Osteoblast (primary cell): ENCODE measurements at regions not wholly inside any gene's neighbourhood (a gene's known extent, or its start where the extent isn't known, plus 50 kb on each side); places are given as distances from the start of the nearest gene placed in this dataset.

Source experiments
- DNase-seq: peaks from one replicate; pipeline ENCODE4 v3.0.0; 2011; ENCODE audit warnings: low spot score, mixed read lengths; ENCODE audit not compliant: insufficient read length; ENCODE audit errors: missing footprints
- H2AFZ ChIP-seq: 2 replicates; pipeline ENCODE4 v1.6.0; 2011; ENCODE audit warnings: mild to moderate bottlenecking, low read length
- H3K27ac ChIP-seq: 2 replicates; pipeline ENCODE4 v1.5.1; 2011; ENCODE audit warnings: mild to moderate bottlenecking, low read depth, low read length, moderate library complexity
- H3K27me3 ChIP-seq: 2 replicates; pipeline ENCODE4 v1.6.0; 2012; ENCODE audit warnings: mild to moderate bottlenecking, control low read depth, inconsistent platforms, low read length, moderate library complexity; ENCODE audit not compliant: insufficient read depth
- H3K36me3 ChIP-seq: 2 replicates; pipeline ENCODE4 v1.5.1; 2011; ENCODE audit warnings: mild to moderate bottlenecking, low read length, control low read depth, moderate library complexity; ENCODE audit not compliant: insufficient read depth
- H3K4me1 ChIP-seq: 2 replicates; pipeline ENCODE4 v1.5.1; 2011; ENCODE audit warnings: mild to moderate bottlenecking, low read length, control low read depth, moderate library complexity; ENCODE audit not compliant: insufficient read depth
- H3K4me2 ChIP-seq: 2 replicates; pipeline ENCODE4 v1.6.0; 2011; ENCODE audit warnings: mild to moderate bottlenecking, low read length; ENCODE audit not compliant: insufficient read depth
- H3K4me3 ChIP-seq: fragments of 200-600 bp; sonication (generic); 3 replicates; pipeline ENCODE4 v1.5.1; 2012; ENCODE audit warnings: mild to moderate bottlenecking, low read length, inconsistent platforms; ENCODE audit not compliant: insufficient read depth
- H3K79me2 ChIP-seq: 2 replicates; pipeline ENCODE4 v1.6.0; 2012; ENCODE audit warnings: mild to moderate bottlenecking, low read length, control low read depth, inconsistent platforms; ENCODE audit not compliant: insufficient read depth
- H3K9me3 ChIP-seq: 2 replicates; pipeline ENCODE4 v1.5.1; 2011; ENCODE audit warnings: low read depth, low read length, control low read depth
- H4K20me1 ChIP-seq: 2 replicates; pipeline ENCODE4 v1.6.0; 2012; ENCODE audit warnings: mild to moderate bottlenecking, low read length, control low read depth; ENCODE audit not compliant: insufficient read depth
- CTCF ChIP-seq: IDR thresholded peaks from 2 replicates; pipeline ENCODE4 v1.5.1; 2011; ENCODE audit warnings: mild to moderate bottlenecking, low read depth, low read length, moderate library complexity; ENCODE audit errors: extremely low read depth

GRCh38 chrX:8090482-8090881, 80.6 kb downstream of the VCX2 start:
- H3K4me1 ChIP-seq = no peaks in the 10 kb centered on the region
- H3K4me2 ChIP-seq = no peak overlapping the region
- H3K36me3 ChIP-seq = no peaks in the 10 kb centered on the region
- H2AFZ ChIP-seq = no peak overlapping the region
- H3K79me2 ChIP-seq = no peaks in the 10 kb centered on the region
- H3K4me3 ChIP-seq = no peak overlapping the region
- no peak overlapping the region for H3K27ac ChIP-seq
- H4K20me1 ChIP-seq = no peaks in the 10 kb centered on the region
- TF ChIP-seq CTCF = no peak
- H3K9me3 ChIP-seq = no peaks in the 10 kb centered on the region
- H3K27me3 ChIP-seq = no peaks in the 10 kb centered on the region
- DNase-seq = no peak

GRCh38 chrX:8089141-8089540, 81.9 kb downstream of the VCX2 start:
- Histone ChIP-seq H4K20me1 (no peaks in the 10 kb centered on the region), H3K79me2 (no peaks in the 10 kb centered on the region), H3K4me1 (no peaks in the 10 kb centered on the region), H3K27ac (no peak overlapping the region), H3K4me3 (no peak overlapping the region), H3K9me3 (no peaks in the 10 kb centered on the region), H3K36me3 (no peaks in the 10 kb centered on the region), H3K4me2 (no peak overlapping the region), H2AFZ (no peak overlapping the region), H3K27me3 (no peaks in the 10 kb centered on the region)
- no peak for DNase-seq
- no peak for TF ChIP-seq CTCF

GRCh38 chrX:8084006-8084405, 87.1 kb downstream of the VCX2 start:
- H3K79me2 ChIP-seq = no peaks in the 10 kb centered on the region
- DNase-seq = no peak
- no peak overlapping the region for H3K27ac ChIP-seq
- peaks cover 2% of the 10 kb centered on the region for H3K9me3 ChIP-seq
- H3K4me1 ChIP-seq = no peaks in the 10 kb centered on the region
- no peak overlapping the region for H3K4me3 ChIP-seq
- no peaks in the 10 kb centered on the region for H3K27me3 ChIP-seq
- H3K4me2 ChIP-seq = no peak overlapping the region
- no peaks in the 10 kb centered on the region for H4K20me1 ChIP-seq
- no peaks in the 10 kb centered on the region for H3K36me3 ChIP-seq
- no peak overlapping the region for H2AFZ ChIP-seq
- no peak for TF ChIP-seq CTCF

GRCh38 chrX:8083286-8083685, 87.8 kb downstream of the VCX2 start:
- no peak for DNase-seq
- H2AFZ ChIP-seq = no peak overlapping the region
- H3K4me2 ChIP-seq = no peak overlapping the region
- H3K4me3 ChIP-seq = no peak overlapping the region
- no peaks in the 10 kb centered on the region for H3K4me1 ChIP-seq
- H3K9me3 ChIP-seq = peaks cover 2% of the 10 kb centered on the region
- H3K36me3 ChIP-seq = no peaks in the 10 kb centered on the region
- H3K27ac ChIP-seq = no peak overlapping the region
- no peaks in the 10 kb centered on the region for H3K27me3 ChIP-seq
- no peak for TF ChIP-seq CTCF
- no peaks in the 10 kb centered on the region for H4K20me1 ChIP-seq
- no peaks in the 10 kb centered on the region for H3K79me2 ChIP-seq
